ENCODE measurements at regions not wholly inside any gene's neighbourhood (a gene's known extent, or its start where the extent isn't known, plus 50 kb on each side); places are given as distances from the start of the nearest gene placed in this dataset.

DNA sequence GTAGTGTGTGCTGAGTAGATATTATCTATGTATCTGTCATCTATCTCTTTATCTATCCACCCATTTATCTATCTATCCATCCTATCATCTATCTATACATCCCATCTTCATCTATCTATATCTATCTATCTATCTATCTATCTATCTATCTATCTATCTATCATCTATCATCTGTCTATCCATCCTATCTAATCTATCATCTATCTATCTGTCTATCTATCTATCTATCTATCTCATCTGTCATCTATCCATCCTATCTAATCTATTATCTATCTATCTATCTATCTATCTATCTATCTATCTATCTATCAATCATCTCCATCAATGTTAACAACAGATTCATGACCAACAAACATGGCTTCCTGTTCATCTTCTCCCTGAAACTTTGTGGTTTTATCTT, 90.5 kb upstream of the SLC24A3 start:
- intact Hi-C loops (cut with micrococcal nuclease), result no loop called here
- ATAC-seq, result no peak
- ChIA-PET CTCF (no interaction called here), RAD21 (ENCODE audit: low non-redundant PET in 1 of 2, low total read pairs in 2 of 2, uncharacterized antibody in 2 of 2, unreplicated experiment in 2 of 2) (no interaction called here), POLR2A (no interaction called here)
- no peak for TF ChIP-seq ZFX (IDR thresholded peaks at IDR 0.05)
- TF ChIP-seq POLR2A (IDR thresholded peaks at IDR 0.05; ENCODE audit: borderline replicate concordance, extremely low read depth, insufficient read depth, insufficient read length), result no peak
- TF ChIP-seq, protein P1, sequence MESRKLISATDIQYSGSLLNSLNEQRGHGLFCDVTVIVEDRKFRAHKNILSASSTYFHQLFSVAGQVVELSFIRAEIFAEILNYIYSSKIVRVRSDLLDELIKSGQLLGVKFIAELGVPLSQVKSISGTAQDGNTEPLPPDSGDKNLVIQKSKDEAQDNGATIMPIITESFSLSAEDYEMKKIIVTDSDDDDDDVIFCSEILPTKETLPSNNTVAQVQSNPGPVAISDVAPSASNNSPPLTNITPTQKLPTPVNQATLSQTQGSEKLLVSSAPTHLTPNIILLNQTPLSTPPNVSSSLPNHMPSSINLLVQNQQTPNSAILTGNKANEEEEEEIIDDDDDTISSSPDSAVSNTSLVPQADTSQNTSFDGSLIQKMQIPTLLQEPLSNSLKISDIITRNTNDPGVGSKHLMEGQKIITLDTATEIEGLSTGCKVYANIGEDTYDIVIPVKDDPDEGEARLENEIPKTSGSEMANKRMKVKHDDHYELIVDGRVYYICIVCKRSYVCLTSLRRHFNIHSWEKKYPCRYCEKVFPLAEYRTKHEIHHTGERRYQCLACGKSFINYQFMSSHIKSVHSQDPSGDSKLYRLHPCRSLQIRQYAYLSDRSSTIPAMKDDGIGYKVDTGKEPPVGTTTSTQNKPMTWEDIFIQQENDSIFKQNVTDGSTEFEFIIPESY (IDR thresholded peaks at IDR 0.05; ENCODE audit: extremely low read depth, insufficient replicate concordance, low read length), result no peak
- Histone ChIP-seq H4K20me1 (ENCODE audit: insufficient read depth) (no peaks in the 10 kb centered on the region), H3K4me2 (ENCODE audit: low read length) (no peak overlapping the region), H3K79me2 (ENCODE audit: insufficient read depth, low read length) (no peaks in the 10 kb centered on the region), H3K4me1 (ENCODE audit: control insufficient read depth in 1 of 2, insufficient read depth in 2 of 2, low read length in 2 of 2) (no peaks in the 10 kb centered on the region), H2AFZ (ENCODE audit: low read depth, low read length, poor library complexity, severe bottlenecking) (no peak overlapping the region), H3K36me3 (ENCODE audit: control insufficient read depth in 1 of 2, insufficient read depth in 2 of 2, low read length in 2 of 2) (no peaks in the 10 kb centered on the region), H3K27me3 (ENCODE audit: insufficient read depth, low read length) (no peaks in the 10 kb centered on the region), H3K4me3 (replicated peaks in 1 of 2; ENCODE audit: low read depth in 1 of 2, low read length in 2 of 2) (no peak overlapping the region), H3K9me2 (ENCODE audit: insufficient read depth) (no peaks in the 10 kb centered on the region), H3K9me3 (ENCODE audit: control insufficient read depth in 1 of 2, insufficient read depth in 1 of 2, low read depth in 1 of 2, low read length in 2 of 2) (peaks cover 0 to 6% of the 10 kb centered on the region in 2 experiments; a peak in 1 of 4 replicates), H3K27ac (ENCODE audit: low read depth, low read length) (no peak overlapping the region), H3K9ac (ENCODE audit: low read length) (no peak overlapping the region)
- no TSS peak for BruUV-seq (replicated peaks)
- no peak for DNase-seq (ENCODE audit: low read depth, low spot score)

DNA sequence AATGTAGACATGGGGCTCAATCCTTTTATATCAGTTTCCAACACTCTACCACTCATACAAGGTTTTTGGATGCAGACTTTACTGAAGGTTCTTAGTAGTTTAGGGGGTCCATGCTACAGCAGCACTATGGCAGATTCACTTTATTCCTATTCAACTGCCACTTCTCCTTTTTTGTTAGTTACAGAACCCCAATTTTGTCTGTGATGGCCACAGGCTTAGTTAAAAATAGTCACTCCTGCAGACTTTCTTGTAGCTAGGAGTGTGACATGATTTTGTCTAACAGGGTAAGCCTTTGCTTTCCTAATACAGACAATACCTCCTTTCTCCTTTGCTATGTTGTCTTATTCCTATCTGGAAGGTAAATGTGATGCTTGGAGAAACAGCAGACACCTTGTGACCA, 90.0 kb upstream of the SLC24A3 start:
- Histone ChIP-seq H3K4me3 (replicated peaks in 1 of 2; ENCODE audit: low read depth in 1 of 2, low read length in 2 of 2) (no peak overlapping the region), H3K79me2 (ENCODE audit: insufficient read depth, low read length) (no peaks in the 10 kb centered on the region), H3K27ac (ENCODE audit: low read depth, low read length) (no peak overlapping the region), H3K9ac (ENCODE audit: low read length) (no peak overlapping the region), H3K9me2 (ENCODE audit: insufficient read depth) (no peaks in the 10 kb centered on the region), H3K27me3 (ENCODE audit: insufficient read depth, low read length) (no peaks in the 10 kb centered on the region), H3K4me2 (ENCODE audit: low read length) (no peak overlapping the region), H4K20me1 (ENCODE audit: insufficient read depth) (no peaks in the 10 kb centered on the region), H3K4me1 (ENCODE audit: control insufficient read depth in 1 of 2, insufficient read depth in 2 of 2, low read length in 2 of 2) (no peaks in the 10 kb centered on the region), H3K36me3 (ENCODE audit: control insufficient read depth in 1 of 2, insufficient read depth in 2 of 2, low read length in 2 of 2) (no peaks in the 10 kb centered on the region), H3K9me3 (ENCODE audit: control insufficient read depth in 1 of 2, insufficient read depth in 1 of 2, low read depth in 1 of 2, low read length in 2 of 2) (peaks cover 0 to 6% of the 10 kb centered on the region in 2 experiments; a peak in 1 of 4 replicates), H2AFZ (ENCODE audit: low read depth, low read length, poor library complexity, severe bottlenecking) (no peak overlapping the region)
- CTCF ChIA-PET, result no interaction called here
- no TSS peak for BruUV-seq (replicated peaks)
- no peak for DNase-seq (ENCODE audit: low read depth, low spot score)
- TF ChIP-seq, protein P2, sequence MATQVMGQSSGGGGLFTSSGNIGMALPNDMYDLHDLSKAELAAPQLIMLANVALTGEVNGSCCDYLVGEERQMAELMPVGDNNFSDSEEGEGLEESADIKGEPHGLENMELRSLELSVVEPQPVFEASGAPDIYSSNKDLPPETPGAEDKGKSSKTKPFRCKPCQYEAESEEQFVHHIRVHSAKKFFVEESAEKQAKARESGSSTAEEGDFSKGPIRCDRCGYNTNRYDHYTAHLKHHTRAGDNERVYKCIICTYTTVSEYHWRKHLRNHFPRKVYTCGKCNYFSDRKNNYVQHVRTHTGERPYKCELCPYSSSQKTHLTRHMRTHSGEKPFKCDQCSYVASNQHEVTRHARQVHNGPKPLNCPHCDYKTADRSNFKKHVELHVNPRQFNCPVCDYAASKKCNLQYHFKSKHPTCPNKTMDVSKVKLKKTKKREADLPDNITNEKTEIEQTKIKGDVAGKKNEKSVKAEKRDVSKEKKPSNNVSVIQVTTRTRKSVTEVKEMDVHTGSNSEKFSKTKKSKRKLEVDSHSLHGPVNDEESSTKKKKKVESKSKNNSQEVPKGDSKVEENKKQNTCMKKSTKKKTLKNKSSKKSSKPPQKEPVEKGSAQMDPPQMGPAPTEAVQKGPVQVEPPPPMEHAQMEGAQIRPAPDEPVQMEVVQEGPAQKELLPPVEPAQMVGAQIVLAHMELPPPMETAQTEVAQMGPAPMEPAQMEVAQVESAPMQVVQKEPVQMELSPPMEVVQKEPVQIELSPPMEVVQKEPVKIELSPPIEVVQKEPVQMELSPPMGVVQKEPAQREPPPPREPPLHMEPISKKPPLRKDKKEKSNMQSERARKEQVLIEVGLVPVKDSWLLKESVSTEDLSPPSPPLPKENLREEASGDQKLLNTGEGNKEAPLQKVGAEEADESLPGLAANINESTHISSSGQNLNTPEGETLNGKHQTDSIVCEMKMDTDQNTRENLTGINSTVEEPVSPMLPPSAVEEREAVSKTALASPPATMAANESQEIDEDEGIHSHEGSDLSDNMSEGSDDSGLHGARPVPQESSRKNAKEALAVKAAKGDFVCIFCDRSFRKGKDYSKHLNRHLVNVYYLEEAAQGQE (IDR thresholded peaks at IDR 0.05; ENCODE audit: low read depth), result no peak
- RAD21 ChIA-PET (ENCODE audit: low non-redundant PET in 1 of 2, low total read pairs in 2 of 2, uncharacterized antibody in 2 of 2, unreplicated experiment in 2 of 2), result no interaction called here
- POLR2A ChIA-PET, result no interaction called here
- intact Hi-C loops (cut with micrococcal nuclease), result no loop called here
- ATAC-seq, result no peak
